ENCODE measurements at regions not wholly inside any gene's neighbourhood (a gene's known extent, or its start where the extent isn't known, plus 50 kb on each side); places are given as distances from the start of the nearest gene placed in this dataset.

- no peak overlapping the region for H2BK15ac ChIP-seq (ENCODE audit: low read depth, low read length)
- H2BK120ac ChIP-seq (ENCODE audit: low read depth, low read length): no peak overlapping the region
- no peaks in the 10 kb centered on the region for H3K27me3 ChIP-seq (ENCODE audit: control insufficient read depth, insufficient read depth, low read length)
- in situ Hi-C loops (cut with MboI; ENCODE audit: low sequenced_read_pairs): no loop called here
- H2AK5ac ChIP-seq (ENCODE audit: low read depth, low read length): no peak overlapping the region
- H3K56ac ChIP-seq (ENCODE audit: extremely low read depth, insufficient read depth, low read length): no peak overlapping the region
- TF ChIP-seq ELK1 (IDR thresholded peaks at IDR 0.05; ENCODE audit: borderline replicate concordance, low read depth, low read length) (no peak), MAZ (IDR thresholded peaks at IDR 0.05; ENCODE audit: borderline replicate concordance, low read depth, low read length) (no peak), RAD21 (IDR thresholded peaks at IDR 0.05; ENCODE audit: low read length) (no peak), FOS (IDR thresholded peaks at IDR 0.05; ENCODE audit: low read depth, low read length) (no peak)
- dilution Hi-C loops (cut with HindIII; ENCODE audit: low sequenced_read_pairs, unreplicated experiment): no loop called here
- ATAC-seq (ENCODE audit: low read depth) (no peak), DNase-seq (no peak)
- no peak overlapping the region for H2AK9ac ChIP-seq (replicated peaks; ENCODE audit: low read depth, low read length, poor library complexity)
- no peak overlapping the region for H4K91ac ChIP-seq (ENCODE audit: insufficient read depth, low read depth, low read length)
- H3K4me1 ChIP-seq (ENCODE audit: control insufficient read depth, insufficient read depth, low read length): no peaks in the 10 kb centered on the region
- no peaks in the 10 kb centered on the region for H3K79me1 ChIP-seq (ENCODE audit: low read depth in 1 of 2, low read length in 2 of 2)
- no peak overlapping the region for H2BK5ac ChIP-seq (ENCODE audit: low read depth, low read length, poor library complexity, severe bottlenecking)
- no peaks in the 10 kb centered on the region for H3K9me3 ChIP-seq (ENCODE audit: control insufficient read depth, insufficient read depth, low read length)
- no peak overlapping the region for H2BK20ac ChIP-seq (ENCODE audit: low read depth, low read length)
- intact Hi-C loops (cut with micrococcal nuclease): no loop called here
- no peak overlapping the region for H3K27ac ChIP-seq (ENCODE audit: insufficient read depth, low read length)
- no peak overlapping the region for H3K4me2 ChIP-seq (ENCODE audit: low read depth, low read length)
- H3K9me1 ChIP-seq (ENCODE audit: insufficient read depth, low read length): no peaks in the 10 kb centered on the region
- no peak overlapping the region for H2AFZ ChIP-seq (replicated peaks; ENCODE audit: low read length, poor library complexity)
- CTCF ChIA-PET: no interaction called here
- H4K20me1 ChIP-seq (ENCODE audit: insufficient read depth, low read length): no peaks in the 10 kb centered on the region
- no peak overlapping the region for H4K8ac ChIP-seq (ENCODE audit: low read depth in 2 of 2, low read length in 2 of 2)
- H3K4ac ChIP-seq (ENCODE audit: low read depth, low read length): no peak overlapping the region
- H4K5ac ChIP-seq (ENCODE audit: low read depth, low read length): no peak overlapping the region
- no peak overlapping the region for H3K18ac ChIP-seq (ENCODE audit: low read depth, low read length)
- H3K23ac ChIP-seq (ENCODE audit: low read depth, low read length): no peak overlapping the region
- no peak overlapping the region for H3K9ac ChIP-seq (ENCODE audit: low read depth, low read length)
- no peak overlapping the region for H3K14ac ChIP-seq (replicated peaks; ENCODE audit: low read depth, low read length)
- no TSS peak for BruUV-seq (replicated peaks)
- no peaks in the 10 kb centered on the region for H3K36me3 ChIP-seq (ENCODE audit: control insufficient read depth, insufficient read depth, low read length)
- no peak overlapping the region for H3K4me3 ChIP-seq (ENCODE audit: insufficient read depth, low read depth, low read length)
- POLR2A ChIA-PET (ENCODE audit: unreplicated experiment): no interaction called here
These were observed 76.0 kb downstream of the ATPSCKMT start for GRCh38 chr5:10173716-10174115.

All from IMR-90 (cell line).